H1 (cell line): ENCODE measurements at regions not wholly inside any gene's neighbourhood (a gene's known extent, or its start where the extent isn't known, plus 50 kb on each side); places are given as distances from the start of the nearest gene placed in this dataset.

ENCODE experiments used
- CHD7 ChIP-seq: fragments of 300-600 bp; sonication (generic); IDR thresholded peaks from 2 replicates; pipeline ENCODE4 v1.7.1; 2012; ENCODE audit warnings: low read length, moderate library complexity, mild to moderate bottlenecking, inconsistent platforms; ENCODE audit not compliant: insufficient replicate concordance
- GTF2F1 ChIP-seq: IDR thresholded peaks from 2 replicates; pipeline ENCODE4 v1.6.1; 2012; ENCODE audit warnings: low read depth, low read length, improper control_type of control experiment, borderline replicate concordance
- JUN ChIP-seq: IDR thresholded peaks from 2 replicates; pipeline ENCODE4 v1.6.1; 2011; ENCODE audit warnings: low read depth, mild to moderate bottlenecking, improper control_type of control experiment, low read length
- NRF1 ChIP-seq: IDR thresholded peaks from 2 replicates; pipeline ENCODE4 v1.6.1; 2011; ENCODE audit warnings: mild to moderate bottlenecking, low read depth, low read length, improper control_type of control experiment
- SP4 ChIP-seq: IDR thresholded peaks from 2 replicates; pipeline ENCODE4 v1.6.1; 2012; ENCODE audit warnings: low read length, inconsistent platforms
- YY1 ChIP-seq: IDR thresholded peaks from 2 replicates; pipeline ENCODE4 v1.6.1; 2011; ENCODE audit warnings: low read depth, mild to moderate bottlenecking, low read length

- TF ChIP-seq CHD7 (no peak), SP4 (no peak), JUN (no peak), NRF1 (no peak), YY1 (no peak), GTF2F1 (no peak)
Observed at GRCh38 chr16:62254372-62254771, 218.1 kb upstream of the CDH8 start (continued).
